AG09309 (cell line): ENCODE measurements at regions not wholly inside any gene's neighbourhood (a gene's known extent, or its start where the extent isn't known, plus 50 kb on each side); places are given as distances from the start of the nearest gene placed in this dataset.

ENCODE experiments used
- DNase-seq: peaks from one replicate; pipeline ENCODE4 v3.0.0-alpha.2; 2010; ENCODE audit warnings: low read depth
- H3K4me3 ChIP-seq: 2 replicates; pipeline ENCODE4 v1.5.1; 2011; ENCODE audit warnings: mild to moderate bottlenecking, low read depth, low read length, moderate library complexity; ENCODE audit not compliant: control insufficient read depth
- TF ChIP-seq, protein P1 (sequence below): IDR thresholded peaks from 2 replicates; pipeline ENCODE4 v1.5.1; 2011; ENCODE audit warnings: mild to moderate bottlenecking, low read depth, low read length, inconsistent platforms; ENCODE audit not compliant: insufficient read depth, control insufficient read depth; ENCODE audit errors: missing control alignments

DNA sequence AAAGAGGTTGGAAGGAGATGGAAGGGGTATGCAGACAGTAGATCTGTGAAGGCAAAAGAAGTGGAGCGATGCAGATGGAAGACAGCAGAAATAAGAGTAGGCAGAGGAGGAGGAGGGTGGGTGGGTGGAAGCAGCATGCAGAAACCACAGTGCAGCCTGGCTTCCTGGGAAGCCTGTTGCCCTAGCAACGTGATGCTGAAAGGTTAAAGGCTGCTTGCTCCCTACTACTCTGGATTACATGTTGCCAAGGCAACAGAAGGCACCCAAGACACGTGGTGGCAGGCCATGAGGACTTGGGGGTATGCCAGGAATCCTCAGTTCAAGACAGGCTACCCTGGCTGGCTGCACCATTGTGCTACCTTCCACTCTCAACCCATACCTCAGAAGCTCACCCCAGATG, 129.6 kb downstream of the GRIN2B start:
- no peak for DNase-seq
- H3K4me3 ChIP-seq = no peak overlapping the region
- TF ChIP-seq, protein P1, sequence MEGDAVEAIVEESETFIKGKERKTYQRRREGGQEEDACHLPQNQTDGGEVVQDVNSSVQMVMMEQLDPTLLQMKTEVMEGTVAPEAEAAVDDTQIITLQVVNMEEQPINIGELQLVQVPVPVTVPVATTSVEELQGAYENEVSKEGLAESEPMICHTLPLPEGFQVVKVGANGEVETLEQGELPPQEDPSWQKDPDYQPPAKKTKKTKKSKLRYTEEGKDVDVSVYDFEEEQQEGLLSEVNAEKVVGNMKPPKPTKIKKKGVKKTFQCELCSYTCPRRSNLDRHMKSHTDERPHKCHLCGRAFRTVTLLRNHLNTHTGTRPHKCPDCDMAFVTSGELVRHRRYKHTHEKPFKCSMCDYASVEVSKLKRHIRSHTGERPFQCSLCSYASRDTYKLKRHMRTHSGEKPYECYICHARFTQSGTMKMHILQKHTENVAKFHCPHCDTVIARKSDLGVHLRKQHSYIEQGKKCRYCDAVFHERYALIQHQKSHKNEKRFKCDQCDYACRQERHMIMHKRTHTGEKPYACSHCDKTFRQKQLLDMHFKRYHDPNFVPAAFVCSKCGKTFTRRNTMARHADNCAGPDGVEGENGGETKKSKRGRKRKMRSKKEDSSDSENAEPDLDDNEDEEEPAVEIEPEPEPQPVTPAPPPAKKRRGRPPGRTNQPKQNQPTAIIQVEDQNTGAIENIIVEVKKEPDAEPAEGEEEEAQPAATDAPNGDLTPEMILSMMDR = no peak

DNA sequence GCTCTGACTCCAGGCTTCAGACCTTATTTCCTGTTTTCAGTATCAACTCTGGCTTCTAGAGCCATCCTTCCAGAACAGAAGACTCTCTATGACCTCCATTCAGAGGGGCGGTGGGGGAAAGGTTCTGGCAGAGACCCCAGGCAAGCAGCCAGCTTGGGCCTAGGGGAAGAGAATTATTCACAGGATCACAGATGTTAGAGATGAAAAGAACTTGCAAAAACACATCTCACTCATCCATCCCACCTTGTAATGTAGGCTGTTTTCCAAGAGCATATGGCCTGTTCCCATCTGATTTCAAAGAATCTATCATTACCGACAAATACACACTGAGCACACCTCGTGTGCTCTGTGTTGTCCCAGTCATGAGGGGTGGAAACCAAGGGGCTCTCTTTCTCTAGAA, 131.9 kb downstream of the GRIN2B start:
- H3K4me3 ChIP-seq = no peak overlapping the region
- TF ChIP-seq, protein P1 = no peak
- DNase-seq = no peak

DNA sequence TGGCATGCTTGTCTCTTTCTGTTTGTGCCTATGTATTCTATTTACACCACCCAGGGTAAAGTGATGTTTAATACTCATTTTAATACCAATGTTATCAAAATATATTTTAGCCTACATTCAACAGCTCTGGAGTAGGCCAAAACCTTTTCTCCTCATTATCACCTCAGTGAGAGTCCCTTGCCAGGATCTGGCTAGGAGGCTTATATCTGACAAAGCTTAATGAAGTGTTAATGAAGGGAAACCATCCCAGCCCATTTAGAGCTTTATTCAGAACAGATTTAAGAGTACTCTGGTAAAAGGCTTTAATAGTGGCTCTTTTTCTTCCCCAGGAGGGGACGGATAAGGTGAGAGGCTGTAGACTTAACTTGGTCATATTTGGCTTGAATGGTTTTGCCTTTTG, 137.6 kb downstream of the GRIN2B start:
- TF ChIP-seq, protein P1 = no peak
- DNase-seq = no peak
- no peak overlapping the region for H3K4me3 ChIP-seq

DNA sequence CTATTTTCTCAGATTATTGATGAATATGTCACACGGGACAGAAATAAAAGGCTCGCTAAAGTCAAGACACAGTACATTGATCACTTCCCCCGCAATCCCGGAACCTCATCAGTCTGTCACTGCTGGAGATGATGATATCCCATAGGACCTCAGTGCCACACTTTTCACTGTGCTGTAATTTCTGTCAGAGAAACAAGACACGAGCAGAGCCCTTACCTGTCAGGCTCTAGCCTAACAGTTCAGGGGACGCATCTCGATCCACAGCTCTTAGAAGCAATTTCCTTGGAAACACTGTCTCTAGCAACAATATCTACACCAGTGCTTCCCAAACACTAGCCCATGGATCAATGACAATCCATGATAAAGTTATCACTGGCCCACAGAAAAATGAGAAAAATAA, 140.0 kb downstream of the GRIN2B start:
- no peak for DNase-seq
- no peak overlapping the region for H3K4me3 ChIP-seq
- TF ChIP-seq, protein P1 = no peak

DNA sequence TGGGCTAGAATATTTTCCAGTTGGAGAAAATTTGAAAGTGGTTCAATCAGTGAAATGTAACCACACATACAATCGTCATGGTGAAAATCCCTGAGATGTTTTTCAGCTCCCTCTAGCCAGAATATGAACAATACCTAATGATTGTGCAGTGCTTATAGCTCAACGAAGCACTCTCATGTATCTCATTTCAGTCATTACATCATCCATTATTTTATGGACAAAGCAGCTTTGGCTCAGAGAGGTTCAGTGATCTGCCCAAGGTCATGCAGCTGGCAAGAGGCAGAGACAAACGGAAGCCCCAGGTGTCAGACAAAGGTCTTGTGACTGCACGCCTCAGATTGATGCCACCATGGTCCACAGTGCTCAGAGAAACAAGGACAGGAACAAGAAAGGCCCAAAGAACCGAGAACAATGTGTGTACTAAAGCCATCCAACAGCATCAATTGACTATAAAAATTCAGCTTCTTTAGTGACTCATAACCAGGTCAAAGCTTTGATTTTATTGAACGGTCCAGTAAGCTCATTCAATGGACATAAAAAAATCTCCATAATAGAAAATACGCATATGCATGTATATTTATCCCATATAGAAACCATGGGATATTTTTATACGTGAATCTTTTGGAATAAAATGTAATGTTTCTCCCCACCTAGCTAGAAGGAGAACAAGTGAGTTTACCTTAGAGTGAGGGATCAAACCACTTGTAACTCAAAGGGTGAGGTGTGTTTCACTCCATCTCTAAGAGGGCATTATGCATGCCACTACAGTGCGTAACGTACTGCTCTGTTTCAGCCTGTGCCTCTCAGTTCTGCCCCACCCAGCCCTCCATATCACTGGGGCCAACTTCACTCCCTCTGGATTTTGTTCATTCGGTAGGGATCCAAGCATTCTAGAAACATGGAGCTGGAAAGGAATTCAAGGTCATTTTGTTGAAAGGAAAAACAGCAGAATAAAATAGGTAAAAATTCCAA, 141.8 kb downstream of the GRIN2B start:
- no peak for DNase-seq
- TF ChIP-seq, protein P1 = no peak
- H3K4me3 ChIP-seq = no peak overlapping the region

DNA sequence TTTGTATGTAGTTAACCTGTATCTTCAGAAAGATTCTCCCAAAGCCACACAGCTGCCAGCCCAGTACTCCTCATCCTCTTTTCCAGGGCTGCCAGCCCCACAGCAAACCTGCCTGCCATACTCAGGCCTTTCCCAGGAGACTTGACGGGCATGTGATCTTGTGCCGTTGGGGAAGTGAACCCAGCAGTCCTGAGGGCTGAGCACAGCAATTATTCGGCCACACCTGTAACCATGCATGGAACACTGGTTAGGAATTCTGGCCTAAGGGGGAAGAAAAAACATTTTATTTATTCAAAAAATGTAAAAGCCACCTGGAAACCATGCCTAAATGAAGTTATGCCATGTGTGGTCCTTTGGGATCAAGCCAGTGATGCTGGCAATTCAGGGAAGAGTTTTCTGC, 145.3 kb downstream of the GRIN2B start:
- TF ChIP-seq, protein P1 = no peak
- no peak overlapping the region for H3K4me3 ChIP-seq
- no peak for DNase-seq

DNA sequence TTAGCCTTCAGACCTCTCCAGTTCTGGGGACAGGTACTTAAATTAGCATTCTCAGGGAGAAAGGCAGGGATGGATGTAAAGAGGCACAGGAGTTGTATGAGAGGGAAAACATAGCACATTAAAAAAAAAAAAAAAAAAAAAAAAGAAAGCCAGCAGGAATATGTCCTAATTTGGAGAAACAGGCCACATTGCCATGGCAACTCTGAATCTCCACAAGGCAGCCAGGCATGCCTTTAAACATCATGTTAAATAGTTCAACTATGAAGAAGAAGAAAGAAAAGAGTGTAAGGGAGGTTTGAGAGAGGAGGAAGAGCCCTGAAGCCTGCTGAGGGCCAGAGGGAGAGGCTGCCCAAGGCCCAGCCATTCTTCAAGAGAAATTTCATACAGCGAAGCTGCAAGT, 145.8 kb downstream of the GRIN2B start:
- no peak for DNase-seq
- no peak overlapping the region for H3K4me3 ChIP-seq
- TF ChIP-seq, protein P1 = no peak
